NCI-H1105 treated with DMSO at 0.1 percent for 48 hours (cell line): ENCODE measurements at regions not wholly inside any gene's neighbourhood (a gene's known extent, or its start where the extent isn't known, plus 50 kb on each side); places are given as distances from the start of the nearest gene placed in this dataset.
"Not testable (repeated sequence)": the region's sequence is repeated elsewhere in the genome, so short reads cannot be mapped to it uniquely, and the experiment has no call there.

Experiments used
- DNase-seq: peaks from one replicate; lab custom pipeline; 2025; lab: John Stamatoyannopoulos, UW

DNA sequence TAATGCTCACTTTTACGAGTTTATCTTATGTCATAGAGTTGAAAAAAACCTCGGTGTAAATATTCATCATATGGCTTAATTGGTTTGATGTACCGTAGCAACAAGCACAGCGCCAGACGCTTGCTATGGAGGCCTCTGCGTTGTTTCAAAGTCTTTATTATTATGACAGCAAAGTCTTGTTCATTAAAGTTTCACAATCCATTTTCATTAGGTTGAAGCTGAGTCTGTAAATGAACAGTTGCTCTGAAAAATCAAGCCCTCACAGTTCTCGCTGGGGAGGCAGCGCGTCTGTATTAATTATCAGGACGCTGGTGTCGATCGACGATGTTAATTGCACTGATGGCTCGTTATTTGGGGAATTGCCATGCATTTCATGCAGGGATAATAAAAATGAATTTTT, 185.6 kb downstream of the INSC start:
- DNase-seq: no peak

- no peak for DNase-seq
Measured at GRCh38 chr11:15307619-15308024, 192.9 kb downstream of the INSC start.

DNA sequence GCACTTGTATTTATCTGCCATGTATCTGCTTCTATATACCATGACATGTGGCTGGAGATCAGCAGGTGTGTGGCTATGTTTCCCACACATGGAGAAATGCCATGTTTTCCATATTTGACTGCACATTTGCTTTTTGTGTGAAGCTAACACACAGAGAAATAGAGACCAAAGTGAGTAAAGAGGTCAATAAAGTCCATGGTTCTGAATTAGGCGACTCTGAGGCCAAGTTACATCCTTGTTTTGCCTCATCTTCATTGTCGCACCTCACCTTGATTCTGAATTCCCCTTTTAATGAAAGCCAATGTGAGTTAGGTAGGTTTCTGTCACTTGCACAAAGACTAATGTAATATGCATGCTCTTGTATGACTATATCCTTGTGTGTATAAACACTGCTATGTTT, 194.1 kb downstream of the INSC start:
- DNase-seq: no peak

DNA sequence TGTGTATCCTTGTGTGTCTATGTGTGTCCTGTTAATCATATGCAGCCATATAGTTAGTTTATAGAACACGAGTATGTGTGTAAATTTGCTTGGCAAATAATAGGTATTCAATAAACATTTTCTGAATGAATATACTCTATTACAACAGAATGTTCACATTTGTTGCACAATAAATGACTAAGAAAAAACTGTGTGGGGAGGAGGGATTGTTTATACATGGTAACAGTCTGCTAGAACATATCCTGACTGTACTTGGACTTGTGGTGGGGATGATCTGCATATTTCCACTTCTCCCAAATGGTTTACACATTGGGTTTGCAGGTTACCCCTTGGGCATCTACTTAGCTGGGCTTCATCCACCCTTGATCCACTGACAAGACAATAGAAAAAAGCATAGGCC, 194.6 kb downstream of the INSC start:
- DNase-seq: no peak

GRCh38 chr11:15313862-15314261, 199.1 kb downstream of the INSC start:
- no peak for DNase-seq

DNA sequence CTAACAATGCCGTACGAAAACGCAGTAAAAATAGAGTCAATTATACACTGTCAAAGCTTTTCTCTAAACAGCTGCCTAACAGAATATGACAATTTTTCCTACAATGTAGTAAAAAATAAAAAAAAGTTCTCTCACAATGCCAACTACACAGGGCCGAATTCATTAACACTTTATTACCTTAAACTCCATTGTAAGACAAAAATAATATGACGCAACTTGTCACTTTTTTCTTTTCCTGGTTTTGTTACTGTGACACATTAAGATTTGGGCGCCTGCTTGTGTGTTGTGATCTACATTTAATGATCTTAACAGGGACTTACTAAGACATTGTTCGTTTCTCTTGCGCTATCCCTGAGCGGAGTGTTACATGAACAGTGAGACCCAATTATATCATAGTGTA, 204.1 kb downstream of the INSC start:
- DNase-seq: no peak

- DNase-seq: no peak
Measured at GRCh38 chr11:15326520-15326919, 211.8 kb downstream of the INSC start.

GRCh38 chr11:15327786-15328231, 213.1 kb downstream of the INSC start:
- DNase-seq: peak; percentile 67

DNA sequence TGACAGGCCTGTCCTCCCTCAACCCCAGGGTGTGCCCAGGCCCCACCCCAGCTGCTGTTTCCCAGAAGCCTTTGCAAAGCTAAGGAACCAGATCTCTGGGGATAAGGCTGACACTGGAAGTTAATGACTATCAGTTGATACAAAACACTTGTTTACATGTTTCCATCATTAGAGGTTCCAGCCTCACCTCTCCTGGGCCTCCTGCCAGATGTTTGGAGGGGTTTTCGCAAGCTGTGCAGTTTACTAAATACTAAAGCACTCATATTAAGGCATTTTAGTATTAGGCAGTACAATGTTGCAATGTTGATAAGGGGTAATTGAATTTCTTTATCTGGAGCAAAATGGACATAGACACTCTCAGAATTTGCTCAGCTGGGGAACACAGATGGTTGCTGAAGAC, 218.7 kb downstream of the INSC start:
- DNase-seq: peak; percentile 33

- no peak for DNase-seq
Measured at GRCh38 chr11:15334766-15335165, 220.0 kb downstream of the INSC start.

GRCh38 chr11:15336021-15336420, 221.3 kb downstream of the INSC start:
- no peak for DNase-seq

- DNase-seq: no peak
Measured at GRCh38 chr11:15339302-15339701, 224.6 kb downstream of the INSC start.

- DNase-seq: no peak
Measured at GRCh38 chr11:15341587-15341986, 226.9 kb downstream of the INSC start.

GRCh38 chr11:15342163-15342562, 227.4 kb downstream of the INSC start:
- no peak for DNase-seq

DNA sequence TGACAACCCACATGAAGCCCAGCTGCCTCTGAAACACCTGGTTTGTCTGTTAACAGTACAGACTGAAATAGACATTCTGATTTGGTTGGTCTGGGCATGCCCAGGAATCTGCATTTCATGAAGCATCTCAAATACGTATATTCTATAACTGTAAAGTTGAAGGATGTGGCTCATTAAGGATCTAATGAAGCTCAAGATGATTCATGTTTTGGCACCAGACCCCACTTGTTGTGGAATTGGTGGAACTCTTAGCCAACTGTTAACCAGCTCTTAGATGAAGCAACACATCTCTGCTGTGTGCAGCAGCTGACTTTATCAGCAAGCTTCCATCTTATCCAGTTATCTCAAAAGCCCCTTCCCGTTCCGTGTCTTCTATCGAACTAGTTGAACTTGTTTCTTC, 232.2 kb downstream of the INSC start:
- DNase-seq: no peak

DNA sequence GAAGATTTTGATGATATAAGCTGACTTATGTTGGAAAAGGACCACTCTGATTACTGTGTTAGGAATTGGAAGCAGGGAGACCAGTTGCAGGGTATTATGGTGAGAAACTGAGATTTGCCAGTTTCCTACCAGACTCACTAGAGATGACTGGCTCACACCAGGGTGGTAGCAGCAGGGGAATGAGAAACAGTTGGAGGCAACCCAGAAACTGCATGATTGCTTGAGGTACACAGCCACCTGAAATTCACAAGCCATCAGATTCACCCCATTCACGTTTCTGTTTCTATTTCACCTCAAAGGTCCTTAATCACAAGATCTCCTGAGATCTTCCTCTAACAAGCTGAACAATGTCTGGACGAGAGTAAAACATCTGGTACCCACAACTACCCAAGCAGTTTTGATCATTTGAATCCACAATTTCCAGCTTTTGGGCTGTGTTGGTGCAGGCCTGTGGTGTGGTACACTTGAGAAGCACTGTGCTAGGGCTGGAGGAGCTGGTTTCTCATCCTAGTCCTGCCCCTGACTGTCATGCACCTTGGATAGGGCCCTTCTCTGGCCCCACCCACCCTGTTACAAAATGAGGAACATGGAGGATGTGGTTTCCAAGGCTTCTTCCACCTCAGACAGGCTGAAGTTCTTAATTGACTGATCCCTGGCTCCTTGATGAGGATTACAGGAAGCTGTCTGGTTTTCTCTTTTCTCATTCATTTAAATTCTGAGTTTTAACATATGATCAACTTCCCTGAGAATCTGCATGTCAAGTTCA, 233.4 kb downstream of the INSC start:
- no peak for DNase-seq

GRCh38 chr11:15349413-15349812, 234.7 kb downstream of the INSC start:
- DNase-seq: no peak

- DNase-seq: no peak
Measured at GRCh38 chr11:15361316-15361715, 246.6 kb downstream of the INSC start.

DNA sequence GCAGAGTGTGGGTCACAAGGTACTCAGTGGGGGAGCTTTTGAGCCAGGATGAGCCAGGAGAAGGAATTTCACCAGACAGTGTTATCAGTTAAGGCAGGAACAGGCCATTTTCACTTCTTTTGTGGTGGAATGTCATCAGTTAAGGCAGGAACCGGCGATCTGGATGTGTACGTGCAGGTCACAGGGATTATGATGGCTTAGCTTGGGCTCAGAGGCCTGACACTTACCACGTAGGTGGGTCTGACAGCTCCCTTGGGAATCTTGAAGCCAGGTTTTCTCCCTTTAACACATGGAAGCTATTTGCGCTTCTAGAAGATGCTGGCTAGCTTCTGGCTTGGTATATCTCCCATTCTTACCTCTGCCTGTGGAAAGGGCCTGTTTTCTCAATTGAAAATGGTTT, 250.6 kb downstream of the INSC start:
- DNase-seq: not testable (repeated sequence)

DNA sequence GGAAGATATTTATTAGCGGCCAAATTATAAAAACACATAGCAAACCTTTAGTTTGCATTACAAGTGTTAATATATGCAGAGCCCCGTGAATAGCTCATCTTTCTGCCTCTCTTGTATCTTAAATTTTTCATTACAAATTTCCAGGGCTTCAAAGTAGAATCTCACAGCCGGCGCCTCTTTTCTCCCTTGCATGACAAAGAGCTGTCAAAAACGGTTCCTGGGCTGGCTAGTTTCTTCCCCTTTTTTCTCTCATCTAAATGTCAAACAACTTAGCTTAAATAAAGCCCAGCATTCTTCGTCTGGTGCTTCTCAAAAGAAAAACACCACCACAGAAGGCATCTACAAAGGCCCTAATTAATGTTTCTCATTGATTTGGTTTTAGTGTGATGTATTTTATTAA, 253.0 kb downstream of the INSC start:
- no peak for DNase-seq

DNA sequence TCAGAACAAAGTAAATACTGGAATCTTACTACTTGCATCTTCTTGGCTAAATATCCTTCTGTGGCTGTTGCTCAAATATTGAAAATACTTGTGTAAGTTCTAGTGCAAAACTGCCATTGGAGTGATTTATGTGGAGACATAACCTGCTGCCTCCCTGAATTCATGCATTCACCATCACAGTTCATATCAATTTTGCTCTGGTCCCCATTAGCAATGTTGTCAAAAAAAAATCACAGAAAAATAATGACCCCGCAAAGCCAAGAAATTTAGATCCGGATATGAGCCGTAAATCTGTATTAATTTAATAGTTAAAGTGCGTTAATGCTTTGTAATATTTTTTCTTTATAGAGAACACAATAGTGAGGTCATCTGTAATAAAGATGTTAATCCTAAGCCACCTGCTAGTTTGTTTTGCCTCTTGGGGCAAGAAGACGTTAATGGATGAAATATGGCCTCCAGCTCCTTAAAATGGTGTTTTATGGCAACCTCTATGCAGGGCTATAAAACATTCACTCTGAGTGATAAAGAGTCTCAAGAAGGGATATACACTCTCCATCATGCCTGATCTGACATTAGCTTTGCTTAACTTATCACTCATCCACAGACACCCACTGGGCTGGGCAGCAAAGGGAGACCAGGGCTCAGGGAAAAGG, 255.9 kb downstream of the INSC start:
- DNase-seq: no peak

DNA sequence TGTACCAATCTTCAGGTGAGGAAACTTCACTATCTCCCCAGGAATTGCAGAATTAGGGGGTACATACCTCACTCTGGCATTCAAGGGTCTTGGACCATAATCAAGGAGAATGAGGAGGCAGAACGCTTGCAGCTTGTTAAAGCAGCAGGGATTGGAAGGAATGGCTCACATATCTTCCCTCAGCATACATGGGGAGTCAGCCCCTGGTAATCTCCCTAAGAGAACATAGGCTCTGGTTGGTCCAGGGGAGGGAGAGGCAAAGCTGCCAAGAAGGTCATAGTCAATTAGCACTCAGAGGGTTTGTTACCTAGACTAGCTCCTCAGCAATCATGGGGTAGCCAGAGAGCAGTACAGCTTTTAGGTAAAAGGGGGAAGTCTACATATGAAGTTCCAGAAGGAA, 256.8 kb downstream of the INSC start:
- no peak for DNase-seq

- DNase-seq: no peak
Measured at GRCh38 chr11:15374418-15374817, 259.7 kb downstream of the INSC start.

GRCh38 chr11:15378941-15379340, 264.2 kb downstream of the INSC start:
- no peak for DNase-seq
